Heart right ventricle (tissue), 16 donors: ENCODE measurements at regions not wholly inside any gene's neighbourhood (a gene's known extent, or its start where the extent isn't known, plus 50 kb on each side); places are given as distances from the start of the nearest gene placed in this dataset.

ENCODE experiments used
- ATAC-seq, 8 donors: fragments of 200-7000 bp; cut with Tn5 transposase; one replicate each; pipeline ENCODE4 v1.9.1; 2020; ENCODE audit warnings: mild to moderate bottlenecking in 8 of 8, moderate library complexity in 8 of 8, moderate number of reproducible peaks in 1 of 8
- DNase-seq, 2 donors: peaks; one replicate each; pipeline ENCODE4 v3.0.0-alpha.2; 2020
- H3K27ac ChIP-seq, 10 donors: fragments of 200-600 bp; sonication (generic) in 2 of 10; one replicate each; pipeline versions ENCODE4 v1.5.0 to v1.8.0; 2020 to 2022; ENCODE audit warnings: mild to moderate bottlenecking in 3 of 10
- H3K27me3 ChIP-seq, 7 donors: fragments of 200-600 bp; one replicate each; pipeline ENCODE4 v1.8.0; 2021 to 2022; ENCODE audit warnings: mild to moderate bottlenecking in 2 of 7
- H3K36me3 ChIP-seq, 9 donors: fragments of 200-600 bp; sonication (generic) in 1 of 9; one replicate each; pipeline versions ENCODE4 v1.5.0 to v1.8.0; 2020 to 2022; ENCODE audit warnings: mild to moderate bottlenecking in 2 of 9
- H3K4me1 ChIP-seq, 9 donors: fragments of 200-600 bp; sonication (generic) in 1 of 9; one replicate each; pipeline versions ENCODE4 v1.5.0 to v1.8.0; 2020 to 2022; ENCODE audit warnings: mild to moderate bottlenecking in 4 of 9
- H3K4me3 ChIP-seq, 10 donors: fragments of 200-600 bp; sonication (generic) in 2 of 10; one replicate each; pipeline versions ENCODE4 v1.5.0 to v1.8.0; 2020 to 2022; ENCODE audit warnings: mild to moderate bottlenecking in 7 of 10, moderate library complexity in 2 of 10
- H3K9me3 ChIP-seq, 11 donors: fragments of 200-600 bp in 10 of 11; sonication (generic) in 2 of 11; one replicate each; pipeline versions ENCODE4 v1.5.0 to v1.8.0; 2013 to 2022; ENCODE audit warnings: mild to moderate bottlenecking in 2 of 11, control low read depth in 1 of 11, moderate library complexity in 1 of 11
- CTCF ChIP-seq, 9 donors: fragments of 200-600 bp; sonication (generic) in 2 of 9; IDR thresholded peaks; one replicate each; pipeline versions ENCODE4 v1.5.0 to v1.8.0; 2021 to 2022; ENCODE audit warnings: antibody characterized with exemption in 9 of 9, mild to moderate bottlenecking in 5 of 9, moderate library complexity in 1 of 9
- WGBS, 2 donors: extraction: QIAGEN DNeasy Blood & Tissue Kit; methylation state at CpG; one replicate each; pipeline ENCODE4 v1.1.7; 2013; ENCODE audit warnings: inconsistent platforms in 1 of 2; 5-methylcytosine and 5-hydroxymethylcytosine counted together
- intact Hi-C, 10 donors: fragments of 100-400 bp; cut with DNase I; formaldehyde crosslinking; loops; one replicate each; pipeline versions ENCODE4 v1.11.1 to v1.14.2; 2022
- donor health status: Arrhythmogenic right ventricular cardiomyopathy.
- donor health status: ischemic (EF 13 %, LVEDD 7.1; RV severe dilation, severe dysfunction).
- donor health status: healthy with polysubstance abuse.
- donor health status: DM: no; HTN: yes; CAD: no.
- donor health status: DM: no; HTN: no; CAD: no.
- donor health status: ischemic (EF 25% LVEDD 6.9; RV normal size, moderate dysfunction).
- donor health status: ischemic (EF 25% LVEDD 5.7; RV mildly dilated, moderate dysfunction).
- donor health status: healthy.
- donor health status: DM: yes; HTN: yes; CAD: no.
- donor health status: Ischemic cardiomyopathy.
- donor health status: ischemic (EF 35%, LVEDD 5.7; RV mildly dilated, moderate dysfunction).
- donor health status: nonischemic (EF 11% LVEDD 7.7; RV severe dilation, severe dysfunction).
- donor health status: DM: yes; HTN: yes; CAD: no.
- donor health status: PGD.
- donor health status: ischemic (EF 29% LVEDD 5.4; RV normal size, mild dysfunction).
- donor health status: nonischemic (EF 23%, LVEDD 6.1; RV moderate dilation, normal function).

- Histone ChIP-seq H3K27ac (no peak overlapping the region), H3K9me3 (no peaks in the 10 kb centered on the region), H3K27me3 (peaks cover 0 to 4% (median 0%) of the 10 kb centered on the region in 7 donors), H3K36me3 (no peaks in the 10 kb centered on the region), H3K4me3 (no peak overlapping the region), H3K4me1 (no peaks in the 10 kb centered on the region)
- WGBS, 2 donors: 77 to 83% methylated on average over 5 of the region's 5 CpGs
- no peak for TF ChIP-seq CTCF (IDR thresholded peaks at IDR 0.05)
- DNase-seq: no peak
- intact Hi-C loops: no loop called here
- no peak for ATAC-seq
Measured at GRCh38 chr13:73367886-73368285, 309.1 kb downstream of the KLF5 start.

- Histone ChIP-seq H3K4me3 (no peak overlapping the region), H3K36me3 (no peaks in the 10 kb centered on the region), H3K9me3 (no peaks in the 10 kb centered on the region), H3K27ac (no peak overlapping the region), H3K27me3 (no peaks in the 10 kb centered on the region), H3K4me1 (no peaks in the 10 kb centered on the region)
- no peak for TF ChIP-seq CTCF (IDR thresholded peaks at IDR 0.05)
- no peak for DNase-seq
- 74 to 83% methylated on average over 3 of the region's 3 CpGs for WGBS, 2 donors
- intact Hi-C loops: no loop called here
- ATAC-seq: no peak
Measured at GRCh38 chr13:73366241-73366640, 307.4 kb downstream of the KLF5 start.

GRCh38 chr13:73365681-73366080, 306.9 kb downstream of the KLF5 start:
- TF ChIP-seq CTCF (IDR thresholded peaks at IDR 0.05): no peak
- DNase-seq (no peak), ATAC-seq (no peak)
- no peaks in the 10 kb centered on the region for H3K27me3 ChIP-seq
- H3K4me3 ChIP-seq: no peak overlapping the region
- intact Hi-C loops: no loop called here
- H3K9me3 ChIP-seq: no peaks in the 10 kb centered on the region
- H3K27ac ChIP-seq: no peak overlapping the region
- no peaks in the 10 kb centered on the region for H3K4me1 ChIP-seq
- no peaks in the 10 kb centered on the region for H3K36me3 ChIP-seq
- WGBS, 2 donors: 87 to 92% methylated on average over 4 of the region's 4 CpGs

- Histone ChIP-seq H3K36me3 (no peaks in the 10 kb centered on the region), H3K9me3 (no peaks in the 10 kb centered on the region), H3K27me3 (no peaks in the 10 kb centered on the region), H3K4me3 (no peak overlapping the region), H3K27ac (no peak overlapping the region), H3K4me1 (no peaks in the 10 kb centered on the region)
- intact Hi-C loops: no loop called here
- DNase-seq (no peak), ATAC-seq (no peak)
- WGBS, 2 donors: 55 to 72% methylated on average over 3 of the region's 3 CpGs
- no peak for TF ChIP-seq CTCF (IDR thresholded peaks at IDR 0.05)
Measured at GRCh38 chr13:73365252-73365651, 306.4 kb downstream of the KLF5 start.

GRCh38 chr13:73364736-73365135, 305.9 kb downstream of the KLF5 start:
- TF ChIP-seq CTCF (IDR thresholded peaks at IDR 0.05): no peak

More at GRCh38 chr13:73364736-73365135, 305.9 kb downstream of the KLF5 start:
- H3K4me3 ChIP-seq: no peak overlapping the region
- H3K9me3 ChIP-seq: no peaks in the 10 kb centered on the region
- 55 to 62% methylated on average over 3 of the region's 3 CpGs for WGBS, 2 donors
- no peaks in the 10 kb centered on the region for H3K36me3 ChIP-seq
- ATAC-seq (no peak), DNase-seq (no peak)
- no peaks in the 10 kb centered on the region for H3K27me3 ChIP-seq
- no peaks in the 10 kb centered on the region for H3K4me1 ChIP-seq
- no peak overlapping the region for H3K27ac ChIP-seq
- intact Hi-C loops: no loop called here
